ENCODE measurements at regions not wholly inside any gene's neighbourhood (a gene's known extent, or its start where the extent isn't known, plus 50 kb on each side); places are given as distances from the start of the nearest gene placed in this dataset.
A peak's percentile ranks its signal among the peaks of the same experiment; 100 is the strongest.
"Not testable (repeated sequence)": the region's sequence is repeated elsewhere in the genome, so short reads cannot be mapped to it uniquely, and the experiment has no call there.

DNA sequence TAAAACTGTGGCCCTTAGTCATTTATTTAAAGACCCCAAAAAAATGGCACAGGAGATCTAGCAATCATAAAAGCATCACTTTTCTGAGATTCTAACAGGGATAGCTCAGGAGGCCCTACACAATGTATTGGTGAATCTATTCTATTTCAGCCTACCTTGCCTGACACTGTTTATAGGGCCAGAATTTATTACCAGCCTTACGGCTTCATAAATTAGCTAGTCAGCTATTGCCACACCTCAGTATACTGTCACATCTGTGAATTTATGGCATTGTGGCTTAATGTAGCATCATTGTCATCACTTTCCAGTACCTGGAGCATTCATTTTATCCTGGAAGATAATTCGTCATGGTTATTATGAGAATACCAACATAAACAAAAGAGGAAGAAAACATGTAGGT lies 121.2 kb upstream of the ERG start:
- DNase-seq: no peak

DNA sequence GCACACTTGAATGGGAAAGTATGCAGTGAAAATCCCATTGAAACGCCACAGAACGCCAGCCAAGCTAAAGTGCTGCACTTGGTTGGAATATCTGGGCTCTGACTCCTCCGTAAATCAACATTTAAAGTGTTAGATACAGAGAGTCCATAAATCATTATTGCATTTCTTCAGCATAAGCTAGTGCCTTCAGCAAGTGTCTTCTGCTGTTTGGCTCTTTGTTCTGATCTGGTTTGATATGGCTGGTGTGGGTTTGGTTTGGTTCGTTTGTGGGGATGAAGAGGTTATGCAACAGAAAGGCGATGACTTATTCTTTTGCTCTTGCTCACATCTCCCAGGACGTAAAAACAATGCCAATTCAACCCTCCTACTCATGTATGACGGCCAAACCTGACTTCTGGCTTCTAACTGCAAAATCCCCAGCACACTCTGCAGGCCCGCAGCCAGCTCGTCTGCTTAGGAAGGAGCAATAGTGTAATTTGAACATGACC lies 121.8 kb upstream of the ERG start:
- no peak for DNase-seq

- no peak for DNase-seq
Observed at GRCh38 chr21:38621132-38621531, 122.9 kb upstream of the ERG start.

- DNase-seq: no peak
Observed at GRCh38 chr21:38622081-38622826, 124.0 kb upstream of the ERG start.

- no peak for DNase-seq
Observed at GRCh38 chr21:38622827-38623209, 124.5 kb upstream of the ERG start.

DNA sequence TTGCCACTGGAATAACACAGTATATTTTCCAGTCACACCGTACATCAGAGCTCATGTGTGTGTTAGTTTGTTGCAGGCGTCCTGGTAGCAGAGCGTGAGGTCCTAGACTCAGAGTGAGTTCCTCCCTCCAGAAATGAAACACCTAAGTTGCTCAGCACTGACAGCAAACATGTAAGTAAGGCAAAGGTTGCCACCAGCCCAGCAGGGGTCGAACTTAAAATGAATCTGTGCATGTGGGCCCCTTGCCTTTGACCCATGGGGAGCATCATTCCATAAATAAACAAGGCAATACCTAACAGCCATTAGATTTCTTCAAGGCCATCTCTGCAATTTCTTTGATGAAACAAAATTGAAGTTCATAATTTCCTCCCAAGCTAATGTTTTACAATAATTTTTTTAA lies 125.3 kb upstream of the ERG start:
- DNase-seq: no peak

DNA sequence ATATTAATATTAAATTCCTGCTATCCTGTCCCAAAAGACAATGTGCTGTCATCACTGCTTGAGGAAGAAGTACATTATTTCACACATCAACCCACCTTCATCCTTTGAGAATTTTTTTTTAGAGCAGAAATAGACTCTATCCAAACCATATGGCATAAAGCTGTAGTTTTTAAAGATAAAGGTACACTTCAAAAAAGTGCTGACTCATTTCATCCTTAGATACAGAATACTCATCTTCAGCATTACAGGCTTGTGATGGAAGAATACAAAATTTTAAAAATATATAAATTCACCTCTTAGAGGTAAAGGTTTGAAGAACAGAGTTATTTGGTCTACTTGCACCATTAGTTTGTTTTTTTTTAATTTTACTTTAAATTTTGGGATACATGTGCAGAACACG lies 126.7 kb upstream of the ERG start:
- DNase-seq: no peak

DNA sequence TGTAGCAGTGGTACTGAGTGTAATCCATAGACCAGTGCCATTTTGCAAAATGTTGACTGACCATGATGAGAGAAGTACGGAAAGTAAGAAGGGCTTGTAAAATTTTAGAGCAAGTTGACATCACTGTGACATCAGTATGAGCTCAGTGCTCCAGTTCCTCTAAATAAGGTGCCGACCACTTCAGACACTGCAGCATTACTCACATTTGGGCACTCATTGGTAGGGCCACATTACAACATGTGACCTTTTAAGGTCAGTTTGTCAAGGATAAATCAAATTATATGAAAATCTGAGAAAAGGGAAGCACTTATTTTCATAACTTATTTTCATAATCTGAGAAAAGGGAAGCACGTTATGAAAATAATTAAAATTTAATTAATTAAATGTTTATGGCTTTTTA lies 128.0 kb upstream of the ERG start:
- no peak for DNase-seq

GRCh38 chr21:38628349-38628748 lies 130.1 kb upstream of the ERG start:
- no peak for DNase-seq

DNA sequence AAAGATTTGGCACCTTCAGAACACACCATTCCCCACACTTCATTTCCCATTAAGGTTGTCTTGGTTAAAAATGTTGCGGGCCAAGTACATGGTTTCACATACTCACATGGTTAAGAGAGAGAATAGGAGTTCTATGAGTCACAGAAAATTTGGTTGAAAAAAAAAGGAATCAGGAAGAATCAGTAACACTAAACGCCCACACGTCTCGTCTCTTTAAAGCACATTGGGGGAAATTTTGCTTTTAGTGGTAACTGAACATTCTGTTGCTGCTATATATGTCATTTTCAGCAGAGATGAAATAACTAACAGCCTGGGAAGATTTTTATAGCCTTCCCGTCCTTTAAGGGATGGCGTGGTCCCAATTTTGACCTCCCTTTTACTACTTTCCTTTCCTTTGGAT lies 132.9 kb upstream of the ERG start:
- DNase-seq: peak; percentile 15

DNA sequence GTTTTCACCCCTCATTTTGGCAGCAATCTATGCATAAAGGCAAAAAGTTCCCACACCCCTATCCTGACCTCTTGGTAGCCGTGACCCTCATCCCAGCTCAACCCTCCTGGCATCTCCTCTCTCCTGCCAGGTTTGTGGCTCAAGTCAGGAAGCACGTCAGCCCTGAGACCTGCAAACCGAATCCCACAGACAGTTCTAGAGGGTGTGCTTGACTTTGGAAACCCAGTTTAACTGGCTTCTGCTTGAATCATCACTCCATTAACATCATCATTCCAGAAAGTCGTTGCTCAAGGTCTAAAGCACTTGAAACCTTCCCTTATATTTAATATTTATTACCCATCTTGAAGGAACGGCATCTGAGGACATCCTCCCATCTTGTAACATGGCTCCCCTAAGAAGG lies 133.4 kb upstream of the ERG start:
- no peak for DNase-seq

DNA sequence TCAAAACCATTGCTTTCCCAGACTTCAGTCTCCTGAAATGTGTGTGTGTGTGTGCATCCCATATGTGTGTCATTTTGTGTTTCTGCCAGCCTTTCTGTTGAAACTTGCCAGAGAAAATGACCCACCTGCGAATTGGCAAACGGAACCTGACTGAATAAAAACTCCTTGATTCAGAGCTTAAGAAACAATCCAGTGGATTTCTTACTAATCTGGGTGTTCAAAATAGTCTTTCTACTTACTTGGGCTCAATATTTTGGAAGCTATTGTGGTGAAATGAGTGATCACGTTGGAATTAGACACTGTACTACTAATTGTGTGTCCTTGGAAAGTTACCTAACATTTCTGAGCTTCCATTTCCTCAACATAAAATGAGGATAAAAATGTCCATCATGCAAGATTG lies 138.9 kb upstream of the ERG start:
- no peak for DNase-seq

- DNase-seq: no peak
Observed at GRCh38 chr21:38639571-38640354, 141.5 kb upstream of the ERG start.

DNA sequence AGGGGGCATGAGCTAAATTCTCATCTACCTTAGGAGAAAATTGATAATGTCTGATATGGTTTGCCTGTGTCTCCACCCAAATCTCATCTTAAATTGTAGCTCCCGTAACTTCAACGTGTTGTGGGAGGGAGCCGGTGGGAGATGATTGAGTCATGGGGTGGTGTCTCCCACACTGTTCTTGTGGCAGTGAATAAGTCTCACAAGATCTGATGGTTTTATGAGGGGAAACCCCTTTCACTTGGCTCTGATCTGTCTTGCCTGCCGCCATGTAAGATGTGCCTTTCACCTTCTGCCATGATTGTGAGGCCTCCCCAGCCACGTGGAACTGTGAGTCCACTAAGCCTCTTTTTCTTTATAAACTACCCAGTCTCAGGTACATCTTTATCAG lies 142.1 kb upstream of the ERG start:
- not testable (repeated sequence) for DNase-seq

- no peak for DNase-seq
Observed at GRCh38 chr21:38643404-38644023, 145.2 kb upstream of the ERG start.

- no peak for DNase-seq
Observed at GRCh38 chr21:38645282-38645681, 147.0 kb upstream of the ERG start.

DNA sequence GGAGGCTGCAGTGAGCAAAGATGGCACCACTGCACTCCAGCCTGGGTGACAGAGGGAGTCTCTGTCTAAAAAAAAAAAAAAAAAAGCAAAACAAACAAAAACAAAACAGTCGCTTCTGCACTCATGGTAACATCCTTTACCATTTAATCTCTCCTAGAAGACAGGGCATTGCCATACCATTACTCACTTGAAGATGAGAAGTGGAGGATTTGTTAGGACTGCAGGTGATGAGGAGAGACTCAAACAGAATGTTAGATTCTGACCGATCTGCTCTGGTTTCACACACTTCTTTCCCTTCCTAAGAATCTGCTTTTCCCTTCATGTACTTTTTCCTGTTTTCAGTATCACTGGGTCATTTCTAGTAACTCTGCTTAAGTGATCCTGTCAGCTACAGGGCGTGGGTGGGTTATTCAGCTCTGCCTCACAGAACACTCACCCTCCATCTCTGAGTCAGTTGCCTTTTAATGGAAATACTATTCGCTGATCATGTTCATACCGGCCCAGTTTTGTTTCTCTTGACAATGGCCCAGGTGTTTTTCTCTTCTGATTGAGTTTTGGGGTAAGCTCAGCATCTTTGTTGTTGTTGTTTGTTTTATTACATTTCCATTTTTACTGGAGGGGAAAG lies 148.0 kb upstream of the ERG start:
- peak; percentile 61 for DNase-seq

GRCh38 chr21:38649120-38649519 lies 150.8 kb upstream of the ERG start:
- DNase-seq: no peak

DNA sequence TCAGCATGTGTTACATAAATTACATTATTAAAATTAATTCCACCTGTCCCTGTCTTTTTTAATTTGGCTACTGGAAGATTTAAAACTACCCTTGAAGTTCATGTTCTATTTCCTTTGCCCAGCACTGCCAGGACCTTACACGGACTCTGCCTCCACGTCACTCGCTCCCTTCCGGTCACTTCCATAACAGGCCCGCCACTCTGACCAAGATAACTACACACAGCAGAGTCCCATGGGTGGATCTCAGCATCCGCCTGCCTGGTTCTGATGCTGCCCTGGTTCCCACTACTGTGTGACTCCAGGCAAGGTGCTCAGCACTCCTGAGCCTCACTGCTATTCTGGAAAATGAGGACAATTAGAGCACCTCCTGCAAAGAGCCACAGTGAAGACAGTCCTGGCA lies 153.3 kb upstream of the ERG start:
- DNase-seq: no peak

GRCh38 chr21:38652396-38652795 lies 153.3 kb upstream of the ETS2 start:
- DNase-seq: no peak

DNA sequence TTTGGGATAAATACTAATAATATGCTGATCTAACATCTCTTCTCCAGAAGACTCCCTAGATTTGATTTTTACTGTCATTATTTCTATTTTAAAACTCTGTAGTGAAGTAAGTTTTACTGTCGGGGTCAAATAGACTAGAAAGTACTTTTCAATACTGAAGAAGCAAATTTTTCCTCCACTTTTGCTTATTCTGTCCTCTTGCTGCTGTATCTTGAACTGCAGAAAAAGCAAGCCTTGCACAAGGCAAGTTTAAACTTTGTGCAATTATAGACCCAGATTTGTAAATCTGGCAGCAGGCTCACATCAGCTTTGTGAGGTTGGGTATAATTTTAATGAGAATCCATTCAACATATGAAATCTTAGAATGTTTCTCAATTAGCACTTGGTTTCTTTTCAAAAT lies 151.1 kb upstream of the ETS2 start:
- DNase-seq: no peak

DNA sequence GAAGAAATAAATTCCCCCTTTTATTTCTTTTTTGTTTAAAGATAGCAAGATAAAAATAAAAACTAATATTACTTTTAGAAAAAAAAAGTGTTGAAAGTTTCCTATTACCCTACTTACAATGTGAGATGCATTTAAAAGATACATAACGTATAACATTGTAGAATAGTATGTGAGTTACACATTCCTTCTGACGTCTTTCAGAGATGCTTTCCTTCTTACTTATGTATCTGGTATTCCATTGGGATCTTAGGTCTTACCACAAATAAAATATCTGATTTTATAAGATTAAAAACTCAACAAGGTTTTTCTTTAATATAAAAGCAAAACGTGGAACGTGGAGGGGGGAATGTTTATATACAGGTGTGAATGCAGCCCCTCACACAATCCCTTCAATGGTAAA lies 147.2 kb upstream of the ETS2 start:
- DNase-seq: no peak

DNA sequence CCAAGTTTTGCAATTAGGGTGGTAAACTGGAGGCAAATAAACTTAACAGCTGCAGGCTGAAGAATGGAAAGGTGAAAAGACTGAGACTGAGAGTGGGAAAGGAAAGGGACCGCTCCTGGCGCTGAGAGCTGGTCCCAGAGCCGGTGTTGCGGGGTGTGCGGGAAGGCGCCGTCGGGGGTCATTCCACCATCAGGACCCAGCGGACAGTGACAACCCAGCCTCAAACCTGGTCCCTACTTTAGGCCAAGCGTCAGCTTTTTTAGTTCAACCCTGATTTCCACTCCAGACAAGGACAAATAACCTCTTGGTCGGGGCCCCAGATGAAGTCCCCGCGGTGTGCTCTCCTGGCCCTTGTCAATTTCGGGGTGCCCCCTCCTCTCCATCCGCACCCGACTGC lies 145.8 kb upstream of the ETS2 start:
- no peak for DNase-seq

Data from stimulated activated CD4-positive, alpha-beta T cell treated with anti-CD3 and anti-CD28 coated beads, Interleukin-15, amount 100 ng/mL, for 24 hours (primary cell).